ENCODE measurements at regions not wholly inside any gene's neighbourhood (a gene's known extent, or its start where the extent isn't known, plus 50 kb on each side); places are given as distances from the start of the nearest gene placed in this dataset.

DNA sequence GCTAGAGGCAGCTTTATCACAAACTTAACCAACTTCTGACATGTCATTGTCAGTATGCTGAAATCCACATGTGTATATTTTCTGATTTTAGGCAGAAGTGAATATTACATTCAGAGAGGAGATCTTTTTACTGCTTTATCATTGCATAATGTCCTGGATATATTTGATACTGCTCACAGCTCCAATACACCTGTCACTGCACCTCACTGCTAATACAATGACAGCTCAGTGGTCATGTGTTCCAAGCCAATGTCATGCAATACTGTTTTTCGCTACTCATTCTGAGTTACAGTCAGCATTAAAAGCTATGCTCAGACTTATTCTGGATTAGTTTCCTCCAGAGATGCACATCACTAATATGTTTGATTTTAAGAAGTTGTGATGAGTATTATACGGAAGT lies 1604.6 kb downstream of the HACE1 start:
- DNase-seq (ENCODE audit: extremely low read depth, low read depth, low spot score): no peak

DNA sequence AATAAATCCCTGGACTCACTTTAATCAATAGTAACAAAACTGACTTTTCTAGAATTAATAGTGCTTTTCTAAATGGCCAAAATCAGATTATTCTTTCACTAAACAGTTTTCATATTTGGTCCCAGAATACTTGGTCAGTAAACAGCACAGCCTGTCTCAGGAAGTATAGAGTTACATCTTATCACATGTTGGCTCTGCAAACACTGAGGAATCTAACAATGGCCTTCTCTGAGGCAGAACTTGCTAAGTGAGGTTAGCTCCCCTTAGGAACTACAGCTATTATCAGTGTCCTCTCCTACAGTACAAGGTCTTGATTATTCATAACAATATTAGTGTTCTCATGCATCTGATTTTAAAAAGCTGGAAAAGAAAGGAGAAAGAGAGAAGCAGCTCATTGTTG lies 1622.8 kb downstream of the HACE1 start:
- DNase-seq (ENCODE audit: extremely low read depth, low read depth, low spot score): no peak

DNA sequence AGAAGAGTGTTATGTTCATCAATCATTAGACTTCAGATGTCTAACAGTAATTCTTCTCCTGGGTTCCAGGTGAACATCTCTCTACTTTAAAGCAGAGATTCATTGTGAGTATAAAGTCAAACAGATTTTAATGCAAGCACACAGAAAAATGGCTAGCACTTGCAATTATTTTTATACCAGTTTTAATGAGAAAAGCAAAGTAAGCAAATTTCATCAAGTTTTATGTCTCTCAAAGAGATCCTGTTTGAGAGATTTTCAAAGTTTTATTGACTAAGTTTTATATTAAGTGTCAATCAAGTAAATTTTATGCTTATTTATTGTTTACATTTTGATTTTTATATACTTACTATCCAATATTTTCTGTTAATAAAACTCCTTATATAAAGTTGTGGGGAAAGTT lies 1628.5 kb downstream of the HACE1 start:
- DNase-seq (ENCODE audit: extremely low read depth, low read depth, low spot score): no peak

DNA sequence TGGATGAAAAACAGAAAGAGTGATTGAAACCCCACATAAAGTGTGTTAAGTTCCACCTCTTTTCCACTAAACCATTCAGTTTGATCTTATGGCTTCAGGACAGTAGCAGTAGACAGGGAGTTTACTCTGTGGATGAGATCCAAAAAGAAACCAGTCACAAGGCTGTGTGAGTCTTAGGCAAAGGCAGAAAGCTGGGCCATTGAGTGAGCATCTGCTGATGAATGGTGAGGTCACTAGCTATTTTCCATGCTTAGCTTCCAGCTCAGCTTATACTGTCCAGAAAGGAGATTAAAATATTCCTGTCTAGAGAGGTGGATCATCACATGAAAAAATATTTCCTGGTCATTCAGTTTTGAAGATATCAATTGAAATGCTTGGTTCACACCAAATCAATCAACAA lies 1643.9 kb downstream of the HACE1 start:
- DNase-seq (ENCODE audit: extremely low read depth, low read depth, low spot score): no peak

DNA sequence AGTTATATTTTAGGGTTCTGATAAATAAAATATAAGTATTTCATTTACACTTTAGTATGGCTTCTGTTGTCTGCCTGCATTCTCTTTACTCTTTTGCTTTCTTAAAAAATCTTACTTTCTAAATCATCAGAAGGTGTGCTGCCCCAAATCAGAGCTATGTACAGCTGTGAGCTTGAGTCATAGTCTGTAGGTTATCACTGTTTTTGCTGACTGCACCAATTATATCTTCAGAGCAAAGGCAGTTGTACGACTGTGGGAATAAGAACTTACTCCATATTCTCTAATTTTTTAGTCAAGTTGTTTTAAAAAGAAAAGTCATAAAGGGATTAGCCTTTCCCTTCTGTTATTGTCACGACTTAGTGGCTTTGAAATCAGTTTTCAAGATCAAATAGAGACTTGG lies 1649.0 kb downstream of the HACE1 start:
- no peak for DNase-seq (ENCODE audit: extremely low read depth, low read depth, low spot score)

DNA sequence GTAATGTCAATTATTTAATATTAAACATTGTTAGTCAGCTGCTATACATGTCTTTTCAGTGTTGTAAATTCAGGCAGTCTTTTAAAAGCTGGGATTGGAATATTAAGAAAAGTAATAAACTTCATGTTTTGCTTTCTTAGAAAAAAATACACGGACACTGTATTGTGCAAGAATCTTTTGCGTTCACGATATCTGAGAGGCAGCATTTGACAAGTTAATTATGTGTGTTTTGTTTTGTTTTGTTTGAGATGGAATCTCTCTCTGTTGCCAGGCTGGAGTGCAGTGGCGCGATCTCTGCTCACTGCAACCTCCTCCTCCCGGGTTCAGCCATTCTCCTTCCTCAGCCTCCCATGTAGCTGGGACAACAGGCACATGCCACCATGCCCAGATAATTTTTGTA lies 1661.3 kb downstream of the HACE1 start:
- no peak for DNase-seq (ENCODE audit: extremely low read depth, low read depth, low spot score)

DNA sequence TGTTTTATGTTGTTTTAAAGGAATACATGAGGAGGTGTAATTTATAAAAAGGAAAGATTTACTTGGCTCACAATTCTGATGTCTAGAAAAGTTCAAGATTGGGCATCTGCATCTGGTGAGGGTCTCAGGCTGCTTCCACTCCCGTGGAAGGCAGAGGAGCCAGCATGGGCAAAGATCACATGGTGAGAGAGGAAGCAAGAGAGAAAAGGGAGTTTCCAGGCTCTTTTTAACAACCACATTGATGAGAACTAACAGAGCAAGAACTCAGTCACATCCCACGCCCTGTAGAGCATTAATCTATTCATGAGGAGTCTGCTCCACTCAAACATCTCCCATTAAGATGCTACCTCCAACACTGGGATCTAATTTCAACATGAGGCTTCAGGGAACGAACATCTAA lies 1666.3 kb downstream of the HACE1 start:
- DNase-seq (ENCODE audit: extremely low read depth, low read depth, low spot score): no peak

DNA sequence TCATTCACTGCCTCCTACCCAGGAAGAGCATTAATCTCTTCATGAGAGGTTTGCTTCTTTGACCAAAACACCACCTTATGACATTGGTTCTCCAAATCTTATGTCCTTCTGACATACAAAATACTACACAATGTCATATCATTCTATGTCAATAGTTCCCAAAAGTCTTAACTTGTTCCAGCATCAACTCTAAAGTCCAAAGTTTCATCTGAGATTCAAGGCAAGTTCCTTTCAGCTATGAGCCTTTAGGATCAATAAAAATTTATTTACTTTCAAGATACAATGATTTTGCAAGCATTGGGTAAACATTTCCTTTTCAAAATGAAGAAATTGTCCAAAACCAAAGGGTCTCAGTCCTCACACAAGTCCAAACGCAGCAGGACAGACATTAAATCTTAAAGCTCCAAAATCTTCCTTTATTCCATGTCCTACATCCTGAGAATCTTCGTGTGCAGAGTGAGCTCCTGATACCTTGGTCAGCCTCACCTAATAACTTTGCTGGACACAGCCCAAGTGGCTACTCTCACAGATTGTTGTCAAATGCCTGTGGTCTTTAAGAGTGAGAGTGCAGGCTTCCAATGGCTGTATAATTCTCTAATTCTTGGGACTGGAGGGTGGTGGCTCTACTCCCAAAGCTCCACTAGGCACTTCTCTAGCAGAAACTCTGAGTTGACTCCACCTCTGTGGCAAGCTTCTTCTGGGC lies 1668.2 kb downstream of the HACE1 start:
- DNase-seq (ENCODE audit: extremely low read depth, low read depth, low spot score): no peak

DNA sequence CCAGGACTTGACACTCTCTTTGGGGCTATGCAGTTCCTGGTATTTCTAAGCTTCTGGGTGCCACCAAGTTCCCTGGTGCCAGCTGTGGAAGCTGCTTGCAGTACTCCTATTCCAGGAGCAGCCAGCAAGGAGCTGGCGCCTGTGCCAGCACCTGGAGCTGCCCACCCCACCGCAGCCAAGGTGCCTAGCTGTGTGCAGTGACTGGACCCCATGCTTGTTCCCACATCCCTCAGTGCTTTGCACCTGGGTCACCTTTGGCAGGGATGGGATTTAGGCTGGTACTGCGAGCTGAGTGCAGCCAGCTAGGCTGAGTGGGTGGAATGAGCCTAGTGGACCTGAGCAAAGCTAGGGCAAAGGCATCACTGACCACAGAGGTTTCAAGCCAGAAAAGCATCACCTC lies 1674.9 kb downstream of the HACE1 start:
- no peak for DNase-seq (ENCODE audit: extremely low read depth, low read depth, low spot score)

DNA sequence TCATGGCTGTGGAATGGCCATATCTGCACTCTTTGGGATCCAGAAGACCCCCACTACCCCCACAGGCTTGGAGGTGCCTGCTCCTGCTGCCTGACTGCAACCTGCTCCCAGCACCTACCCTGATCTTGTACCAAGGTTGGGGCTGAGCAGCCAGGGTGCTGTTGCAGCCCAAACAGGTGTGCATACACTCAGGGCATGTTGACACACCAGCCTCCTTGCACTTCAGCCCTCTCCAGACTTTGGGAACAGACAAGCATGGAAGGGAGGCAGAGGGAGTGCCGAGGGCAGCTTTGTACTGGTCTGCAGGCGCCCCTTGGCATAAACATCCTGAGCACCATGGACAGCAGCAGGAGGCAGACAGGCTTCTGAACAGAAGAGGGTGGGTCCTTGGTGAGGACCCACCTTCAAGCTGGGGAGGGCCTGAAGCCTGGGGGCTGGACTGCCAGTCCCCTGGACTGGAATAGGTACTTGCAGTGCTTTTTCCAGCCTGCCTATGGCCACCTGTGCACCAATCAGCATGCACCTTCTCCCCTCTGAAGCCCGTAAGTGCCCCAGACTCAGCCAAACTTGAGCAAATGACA lies 1675.8 kb downstream of the HACE1 start:
- no peak for DNase-seq (ENCODE audit: extremely low read depth, low read depth, low spot score)

DNA sequence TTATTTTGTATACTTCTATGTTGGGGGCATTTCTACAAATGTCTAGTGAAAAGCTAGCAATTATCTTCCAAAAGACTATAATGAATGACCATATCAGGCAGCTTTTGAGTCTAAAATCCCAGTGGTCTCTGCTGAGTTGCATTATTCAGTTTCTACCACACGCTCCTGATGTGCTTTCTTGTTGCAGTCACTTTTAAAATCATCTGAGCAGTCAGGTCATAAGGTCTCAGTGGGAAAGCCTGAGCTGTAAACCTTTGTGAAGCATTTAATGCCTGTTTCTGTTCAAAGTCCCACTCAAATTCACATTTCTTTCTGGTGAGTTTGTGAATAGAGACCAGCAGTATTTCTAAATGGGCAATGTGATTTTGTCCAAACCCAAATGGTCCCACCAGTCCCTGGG lies 1681.5 kb downstream of the HACE1 start:
- DNase-seq (ENCODE audit: extremely low read depth, low read depth, low spot score): no peak

DNA sequence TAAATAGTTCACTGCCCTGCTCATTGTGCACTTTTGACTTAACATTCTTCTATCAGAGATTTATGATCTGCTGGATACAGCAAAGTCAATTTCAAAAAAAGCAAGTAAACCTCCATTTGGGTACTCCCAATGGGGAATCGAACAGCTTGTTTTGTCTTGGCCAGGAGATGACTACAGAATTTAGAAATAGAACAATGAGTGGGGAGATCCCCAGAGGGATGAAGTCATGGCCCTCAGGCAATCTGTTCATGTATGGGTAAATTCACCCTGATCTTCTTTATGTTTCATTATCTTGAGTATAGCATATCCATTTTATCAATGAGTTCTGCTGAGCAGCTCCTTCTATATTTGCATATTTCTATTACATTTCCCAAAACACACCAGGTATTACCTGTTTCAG lies 1681.9 kb downstream of the HACE1 start:
- no peak for DNase-seq (ENCODE audit: extremely low read depth, low read depth, low spot score)

DNA sequence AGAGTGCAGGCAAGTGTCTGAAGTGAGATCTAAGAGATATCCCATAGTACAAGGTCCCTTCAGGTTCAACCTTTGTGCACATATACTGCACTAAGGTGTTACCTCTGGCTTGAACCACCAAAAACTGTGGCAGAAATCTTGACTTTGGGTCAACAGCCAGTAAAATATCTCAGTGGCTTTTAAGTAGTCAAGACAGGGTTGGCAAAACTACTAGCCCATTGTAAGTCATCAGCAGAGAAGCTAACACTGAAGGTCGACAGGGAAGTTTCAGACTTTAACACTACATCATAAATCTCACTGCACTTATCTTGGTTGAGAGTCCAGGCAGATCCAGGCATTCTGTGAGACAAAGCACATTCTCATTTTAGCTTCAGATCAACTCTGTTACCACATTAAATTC lies 1684.7 kb downstream of the HACE1 start:
- no peak for DNase-seq (ENCODE audit: extremely low read depth, low read depth, low spot score)

DNA sequence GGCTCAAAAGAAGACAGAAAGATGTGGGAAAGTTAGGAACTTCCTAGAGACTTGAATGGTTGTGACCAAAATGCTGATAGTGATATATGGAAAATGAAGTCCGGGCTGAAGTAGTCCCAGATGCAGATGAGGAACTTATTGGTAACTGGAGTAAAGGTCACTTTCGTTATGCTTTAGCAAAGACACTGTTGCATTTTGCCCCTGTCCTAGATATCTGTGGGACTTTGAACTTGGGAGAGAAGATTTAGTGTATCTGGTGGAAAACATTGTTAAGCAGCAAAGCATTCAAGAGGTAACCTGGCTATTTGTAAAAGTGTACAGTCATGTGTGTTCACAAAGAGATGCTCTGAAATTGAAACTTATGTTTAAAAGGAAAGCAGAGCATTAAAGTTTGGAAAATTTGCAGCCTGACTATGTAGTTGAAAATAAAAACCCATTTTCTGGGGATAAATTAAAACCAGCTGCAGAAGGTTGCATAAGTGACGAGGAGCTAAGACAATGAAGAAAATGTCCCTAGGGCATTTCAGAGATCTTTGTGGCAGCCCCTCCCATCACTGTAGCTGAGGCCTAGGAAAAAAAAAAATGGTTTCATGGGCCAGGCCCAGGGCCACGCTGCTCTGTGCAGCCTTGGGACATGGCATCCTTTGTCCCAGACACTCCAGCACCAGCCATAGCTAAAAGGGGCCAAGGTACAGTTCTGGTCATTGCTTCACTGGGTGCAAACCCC lies 1692.2 kb downstream of the HACE1 start:
- no peak for DNase-seq (ENCODE audit: extremely low read depth, low read depth, low spot score)

DNA sequence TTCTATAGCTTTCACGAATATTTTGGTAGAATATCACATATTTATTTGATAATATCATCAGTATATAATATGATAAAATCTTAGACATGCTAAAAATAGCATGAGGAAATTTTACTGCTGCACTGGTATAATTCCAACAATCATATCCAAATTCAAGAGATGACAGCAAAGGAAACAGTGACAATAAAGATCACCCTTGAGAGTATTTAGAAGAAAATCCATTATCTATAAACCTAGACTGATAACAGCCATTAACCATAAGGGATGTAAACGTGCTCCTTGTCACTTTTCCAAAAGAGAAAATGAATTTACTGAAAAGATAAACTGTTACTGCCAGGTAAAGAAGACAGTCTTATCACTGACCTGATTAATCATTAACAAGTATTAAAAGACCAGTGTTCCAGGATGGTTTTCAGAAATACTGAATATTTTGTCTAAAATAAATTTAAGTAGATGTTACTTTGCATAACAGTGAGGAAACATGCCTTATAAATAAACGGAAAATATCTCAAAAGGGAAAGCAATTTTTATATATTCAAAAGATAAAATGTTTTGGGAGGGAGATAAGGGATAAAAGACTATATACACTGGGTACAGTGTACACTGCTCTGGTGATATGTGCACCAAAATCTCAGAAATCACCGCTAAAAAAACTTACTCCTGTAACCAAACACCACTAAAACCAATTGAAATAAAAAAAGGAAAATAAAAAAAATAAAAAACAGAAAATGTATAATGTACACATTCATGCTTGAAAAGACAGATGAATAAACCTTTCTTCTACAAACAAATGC lies 1704.7 kb downstream of the HACE1 start:
- DNase-seq (ENCODE audit: extremely low read depth, low read depth, low spot score): no peak

DNA sequence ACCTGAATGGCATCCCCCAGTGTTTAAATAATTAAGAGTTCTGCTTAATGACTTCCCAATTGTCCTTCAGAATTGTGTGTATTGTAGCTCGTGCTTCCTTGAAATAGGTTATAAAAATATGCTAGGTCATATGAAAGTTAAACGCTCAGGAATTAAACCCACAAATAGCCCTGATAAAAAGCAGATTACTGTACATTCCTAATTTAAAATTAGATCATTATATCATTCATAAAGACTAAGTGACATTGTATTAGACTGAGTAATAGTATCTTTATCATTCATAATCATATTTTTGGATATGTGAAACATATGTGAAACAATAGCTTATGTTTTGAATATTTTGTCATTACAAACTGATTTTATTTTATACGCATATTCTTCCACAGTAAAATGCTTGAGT lies 1706.7 kb downstream of the HACE1 start:
- no peak for DNase-seq (ENCODE audit: extremely low read depth, low read depth, low spot score)

DNA sequence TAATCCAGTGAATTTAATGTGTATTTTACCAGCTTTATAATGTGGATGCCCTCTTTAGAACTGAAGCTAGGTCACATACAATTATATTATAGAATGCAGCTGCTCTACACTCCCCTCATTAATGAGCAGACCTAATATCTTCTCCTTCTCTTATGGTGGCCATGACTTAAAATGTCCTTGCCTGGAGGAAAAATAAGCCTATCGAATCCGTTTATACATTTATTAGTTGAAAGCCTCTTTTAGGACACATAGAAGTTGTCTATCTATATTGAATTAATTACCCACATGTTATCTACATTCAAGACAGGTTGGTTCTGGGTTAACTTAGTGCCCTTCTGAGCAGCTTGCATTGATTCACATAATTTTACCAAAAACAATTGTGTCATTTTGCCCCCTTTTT lies 1716.8 kb downstream of the HACE1 start:
- no peak for DNase-seq (ENCODE audit: extremely low read depth, low read depth, low spot score)

DNA sequence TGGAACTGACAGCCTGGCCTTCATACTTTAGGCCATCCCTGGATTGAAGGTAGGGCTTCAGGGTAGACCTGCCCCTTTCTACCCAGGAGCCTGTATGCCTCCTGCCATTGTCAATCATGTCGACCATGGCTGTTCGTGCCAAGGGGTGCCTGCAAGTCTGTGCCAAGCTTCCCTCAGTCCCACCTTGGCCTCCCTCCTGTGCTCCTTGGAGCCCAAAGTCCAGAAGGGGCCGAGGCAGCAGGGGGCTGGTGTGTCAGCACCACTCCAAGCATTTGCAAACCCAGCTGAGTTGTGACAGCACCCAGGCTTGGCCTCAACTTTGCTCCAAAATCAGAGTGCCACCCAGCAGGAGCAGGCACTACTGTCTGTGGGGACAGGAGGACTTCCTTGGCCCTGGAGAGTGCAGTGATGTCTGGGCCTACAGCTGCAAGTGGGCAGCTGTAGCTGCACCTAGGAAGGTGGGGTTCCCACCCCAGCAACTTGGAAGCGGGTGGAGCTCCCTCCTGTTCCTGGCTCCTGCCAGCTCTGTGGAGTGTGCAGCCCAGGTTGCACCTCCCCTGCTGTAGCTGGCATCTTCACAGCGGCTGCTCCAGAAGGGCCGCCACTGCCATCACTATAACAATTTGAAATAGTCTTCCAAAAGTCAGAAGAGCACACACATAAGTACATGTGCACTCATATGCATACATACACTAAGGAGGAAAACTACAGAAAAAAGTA lies 1719.3 kb downstream of the HACE1 start:
- DNase-seq (ENCODE audit: extremely low read depth, low read depth, low spot score): no peak

DNA sequence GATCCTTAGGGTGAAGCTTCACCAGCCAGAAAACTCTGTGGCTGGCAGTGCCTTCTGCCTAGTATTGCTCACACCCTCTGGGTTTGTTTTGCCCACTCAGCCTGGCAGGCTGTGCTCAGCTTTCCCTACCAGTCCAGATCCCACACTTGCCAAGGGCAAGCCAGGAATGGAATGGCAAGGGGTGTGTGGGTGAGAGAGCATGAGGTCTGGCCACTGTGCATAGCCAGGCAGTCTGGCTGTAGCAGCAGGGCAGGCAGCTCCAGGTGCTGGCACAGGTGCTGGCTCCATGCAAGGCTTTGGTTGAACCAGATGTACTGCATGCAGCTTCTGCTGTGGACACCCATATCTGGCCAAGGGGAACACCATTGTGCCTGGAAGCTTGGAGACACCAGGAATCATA lies 1720.3 kb downstream of the HACE1 start:
- DNase-seq (ENCODE audit: extremely low read depth, low read depth, low spot score): no peak

DNA sequence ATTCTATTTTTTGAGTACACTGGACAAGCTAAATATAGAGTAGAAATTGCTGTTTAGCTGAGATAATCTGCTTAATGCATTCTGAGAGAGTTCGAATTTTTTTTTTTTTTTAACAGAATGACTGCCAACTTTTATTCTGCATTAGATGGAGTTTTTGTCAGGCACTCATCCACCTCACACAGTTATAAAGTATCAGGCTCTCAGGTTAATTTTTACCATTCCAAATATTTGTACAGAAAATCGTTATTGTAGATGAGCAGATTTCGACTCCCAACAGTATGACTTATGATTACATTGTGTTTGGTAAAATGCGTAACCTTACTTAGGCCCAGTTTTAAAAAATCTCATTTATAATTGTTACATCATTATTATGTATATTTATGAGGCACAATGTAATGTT lies 1731.0 kb downstream of the GRIK2 start:
- DNase-seq (ENCODE audit: extremely low read depth, low read depth, low spot score): no peak
